ENCODE measurements at regions not wholly inside any gene's neighbourhood (a gene's known extent, or its start where the extent isn't known, plus 50 kb on each side); places are given as distances from the start of the nearest gene placed in this dataset.

GRCh38 chr9:29200650-29201049, 1627.4 kb upstream of the C9orf72 start:
- Histone ChIP-seq H4K8ac (ENCODE audit: low read depth in 2 of 2, low read length in 2 of 2) (no peak overlapping the region), H4K5ac (ENCODE audit: low read depth, low read length) (no peak overlapping the region), H3K14ac (replicated peaks; ENCODE audit: low read depth, low read length) (no peak overlapping the region), H3K4me2 (ENCODE audit: low read depth, low read length) (no peak overlapping the region), H2BK15ac (ENCODE audit: low read depth, low read length) (no peak overlapping the region), H3K4me3 (ENCODE audit: insufficient read depth, low read depth, low read length) (no peak overlapping the region), H2BK20ac (ENCODE audit: low read depth, low read length) (no peak overlapping the region), H3K79me1 (ENCODE audit: low read depth in 1 of 2, low read length in 2 of 2) (no peaks in the 10 kb centered on the region), H3K27ac (ENCODE audit: insufficient read depth, low read length) (no peak overlapping the region), H3K56ac (ENCODE audit: extremely low read depth, insufficient read depth, low read length) (no peak overlapping the region), H2AFZ (replicated peaks; ENCODE audit: low read length, poor library complexity) (no peak overlapping the region), H3K18ac (ENCODE audit: low read depth, low read length) (no peak overlapping the region), H2AK9ac (replicated peaks; ENCODE audit: low read depth, low read length, poor library complexity) (no peak overlapping the region), H3K9ac (ENCODE audit: low read depth, low read length) (no peak overlapping the region), H2BK5ac (ENCODE audit: low read depth, low read length, poor library complexity, severe bottlenecking) (no peak overlapping the region), H2BK120ac (ENCODE audit: low read depth, low read length) (no peak overlapping the region), H3K23ac (ENCODE audit: low read depth, low read length) (no peak overlapping the region), H3K36me3 (ENCODE audit: control insufficient read depth, insufficient read depth, low read length) (no peaks in the 10 kb centered on the region), H4K91ac (ENCODE audit: insufficient read depth, low read depth, low read length) (no peak overlapping the region), H2AK5ac (ENCODE audit: low read depth, low read length) (no peak overlapping the region), H3K4ac (ENCODE audit: low read depth, low read length) (no peak overlapping the region), H3K4me1 (ENCODE audit: control insufficient read depth, insufficient read depth, low read length) (no peaks in the 10 kb centered on the region), H3K27me3 (ENCODE audit: control insufficient read depth, insufficient read depth, low read length) (no peaks in the 10 kb centered on the region), H3K9me3 (ENCODE audit: control insufficient read depth, insufficient read depth, low read length) (no peaks in the 10 kb centered on the region), H3K9me1 (ENCODE audit: insufficient read depth, low read length) (no peaks in the 10 kb centered on the region), H4K20me1 (ENCODE audit: insufficient read depth, low read length) (no peaks in the 10 kb centered on the region)
- no CpG with 5 or more reads among the region's 3 CpGs for WGBS, 2 experiments (ENCODE audit: extremely low coverage in 2 of 2, insufficient read length in 1 of 2)
- no peak for DNase-seq
- BruUV-seq (replicated peaks) = no TSS peak
- no peak for ATAC-seq (ENCODE audit: low read depth)
- ChIA-PET CTCF (no interaction called here), POLR2A (ENCODE audit: unreplicated experiment) (no interaction called here)
- intact Hi-C loops (cut with micrococcal nuclease) (no loop called here), dilution Hi-C loops (cut with HindIII; ENCODE audit: low sequenced_read_pairs, unreplicated experiment) (no loop called here), in situ Hi-C loops (cut with MboI; ENCODE audit: low sequenced_read_pairs) (no loop called here)
- TF ChIP-seq USF2 (IDR thresholded peaks at IDR 0.05; ENCODE audit: low read depth, low read length) = no peak
- TF ChIP-seq MAFK (IDR thresholded peaks at IDR 0.05; ENCODE audit: low read depth, low read length) = peak; percentile 45
